BLaER1 (cell line): ENCODE measurements at regions not wholly inside any gene's neighbourhood (a gene's known extent, or its start where the extent isn't known, plus 50 kb on each side); places are given as distances from the start of the nearest gene placed in this dataset.

ENCODE experiments used
- H3K27ac ChIP-seq: shearing (Covaris generic); formaldehyde crosslinking; 2 replicates; pipeline ENCODE4 v1.8.1; 2022
- H3K27me3 ChIP-seq: shearing (Covaris generic); formaldehyde crosslinking; 2 replicates; pipeline ENCODE4 v1.8.1; 2022
- H3K36me3 ChIP-seq: shearing (Covaris generic); formaldehyde crosslinking; 2 replicates; pipeline ENCODE4 v1.8.1; 2022
- H3K4me1 ChIP-seq: shearing (Covaris generic); formaldehyde crosslinking; 2 replicates; pipeline ENCODE4 v1.8.1; 2022
- H3K4me2 ChIP-seq: shearing (Covaris generic); formaldehyde crosslinking; 2 replicates; pipeline ENCODE4 v1.8.1; 2022
- H3K4me3 ChIP-seq: shearing (Covaris generic); formaldehyde crosslinking; 2 replicates; pipeline ENCODE4 v1.8.1; 2022
- H3K9ac ChIP-seq: shearing (Covaris generic); formaldehyde crosslinking; 2 replicates; pipeline ENCODE4 v1.8.1; 2022
- H3K9me3 ChIP-seq: shearing (Covaris generic); formaldehyde crosslinking; 2 replicates; pipeline ENCODE4 v1.8.1; 2022
- H4K20me1 ChIP-seq: shearing (Covaris generic); formaldehyde crosslinking; 2 replicates; pipeline ENCODE4 v1.8.1; 2022
- Cebpa-rat ChIP-seq: shearing (Covaris generic); IDR thresholded peaks from 2 replicates; pipeline ENCODE4 v1.8.1; 2022

DNA sequence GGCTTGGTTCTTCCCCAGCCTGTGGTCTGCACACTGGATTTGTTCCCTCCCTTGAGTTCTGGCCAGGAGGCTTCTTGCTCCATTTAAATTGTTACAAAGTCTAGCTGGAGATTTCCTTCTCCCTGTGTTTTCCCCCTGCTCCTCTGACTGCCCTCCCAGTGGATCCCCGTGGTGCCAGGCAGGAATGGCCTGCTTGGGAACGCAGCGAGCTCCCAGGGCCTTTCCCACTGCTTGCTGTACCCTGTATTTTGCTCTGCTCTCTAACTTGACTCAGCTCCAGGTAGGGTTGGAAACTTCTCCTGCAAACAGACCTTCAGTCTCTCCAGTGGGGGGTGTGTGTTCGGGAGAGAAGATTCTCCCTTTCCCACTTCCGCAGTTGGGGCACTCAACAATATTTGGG lies 349.2 kb upstream of the FBXO33 start:
- no peak for TF ChIP-seq Cebpa-rat
- Histone ChIP-seq H3K36me3 (no peaks in the 10 kb centered on the region), H3K27me3 (no peaks in the 10 kb centered on the region), H3K9me3 (no peaks in the 10 kb centered on the region), H3K4me2 (no peak overlapping the region), H3K9ac (no peak overlapping the region), H3K4me1 (no peaks in the 10 kb centered on the region), H3K4me3 (no peak overlapping the region), H3K27ac (no peak overlapping the region), H4K20me1 (no peaks in the 10 kb centered on the region)

DNA sequence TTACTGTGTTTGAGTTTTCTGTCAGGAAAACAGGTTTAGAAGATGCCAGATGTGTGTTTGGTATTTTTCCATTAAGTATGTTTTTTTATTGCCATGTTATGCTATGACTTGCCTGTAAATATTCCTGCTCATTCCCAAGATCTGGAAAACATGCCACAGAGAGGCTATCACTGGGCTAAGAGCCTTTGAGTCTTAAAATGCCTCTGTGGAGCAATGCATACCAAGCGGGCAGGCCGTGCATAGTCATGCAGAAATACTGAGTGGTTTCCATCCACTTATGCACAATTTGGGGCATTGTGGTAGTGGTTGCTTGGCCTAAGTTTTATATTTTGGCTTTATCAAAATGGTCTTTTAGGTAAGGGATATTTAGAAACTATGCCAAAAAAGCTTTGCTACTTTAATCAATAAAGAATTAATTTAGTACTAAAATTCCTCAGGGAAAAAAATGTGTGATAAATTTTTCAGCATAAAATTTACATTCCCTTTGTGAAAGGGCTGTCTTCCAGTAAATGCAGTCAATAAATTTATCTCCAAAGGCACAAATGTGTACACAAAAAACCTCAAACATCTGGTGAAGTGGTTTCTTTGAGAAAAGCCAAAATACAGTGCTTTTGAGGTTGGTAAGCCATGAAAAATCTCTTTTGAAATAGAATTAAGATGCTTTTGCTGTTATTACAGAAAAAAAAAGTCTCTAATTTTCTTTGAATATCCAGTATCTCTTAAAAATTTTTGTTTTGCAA lies 341.3 kb upstream of the FBXO33 start:
- Histone ChIP-seq H3K4me2 (no peak overlapping the region), H3K4me1 (peaks cover 12% of the 10 kb centered on the region), H3K27ac (no peak overlapping the region), H3K9me3 (no peaks in the 10 kb centered on the region), H3K36me3 (no peaks in the 10 kb centered on the region), H4K20me1 (no peaks in the 10 kb centered on the region), H3K9ac (no peak overlapping the region), H3K27me3 (no peaks in the 10 kb centered on the region), H3K4me3 (no peak overlapping the region)
- no peak for TF ChIP-seq Cebpa-rat

DNA sequence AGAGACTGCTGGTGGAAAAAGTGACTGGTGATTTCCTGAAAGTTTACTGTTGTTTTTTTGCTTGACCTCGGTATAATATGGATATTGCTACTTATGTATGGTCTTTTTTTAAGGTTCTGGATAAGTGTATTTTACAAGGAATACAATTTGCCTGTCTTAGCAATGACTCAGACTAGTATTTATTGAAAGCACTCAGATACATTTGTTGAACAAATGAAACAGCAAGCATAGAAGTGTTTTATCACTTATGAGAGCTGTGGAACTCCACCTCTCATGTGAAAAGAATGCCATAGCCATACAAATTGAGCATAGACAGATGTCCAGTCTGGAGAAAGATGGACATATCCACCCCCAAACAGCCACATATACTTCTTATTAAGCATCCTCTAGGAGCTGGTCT lies 340.4 kb upstream of the FBXO33 start:
- no peak overlapping the region for H3K4me2 ChIP-seq
- TF ChIP-seq Cebpa-rat = no peak
- no peak overlapping the region for H3K9ac ChIP-seq
- H3K4me3 ChIP-seq = no peak overlapping the region
- no peaks in the 10 kb centered on the region for H3K36me3 ChIP-seq
- H3K9me3 ChIP-seq = no peaks in the 10 kb centered on the region
- H3K27me3 ChIP-seq = no peaks in the 10 kb centered on the region
- H3K27ac ChIP-seq = no peak overlapping the region
- H4K20me1 ChIP-seq = no peaks in the 10 kb centered on the region
- peaks cover 20% of the 10 kb centered on the region for H3K4me1 ChIP-seq

DNA sequence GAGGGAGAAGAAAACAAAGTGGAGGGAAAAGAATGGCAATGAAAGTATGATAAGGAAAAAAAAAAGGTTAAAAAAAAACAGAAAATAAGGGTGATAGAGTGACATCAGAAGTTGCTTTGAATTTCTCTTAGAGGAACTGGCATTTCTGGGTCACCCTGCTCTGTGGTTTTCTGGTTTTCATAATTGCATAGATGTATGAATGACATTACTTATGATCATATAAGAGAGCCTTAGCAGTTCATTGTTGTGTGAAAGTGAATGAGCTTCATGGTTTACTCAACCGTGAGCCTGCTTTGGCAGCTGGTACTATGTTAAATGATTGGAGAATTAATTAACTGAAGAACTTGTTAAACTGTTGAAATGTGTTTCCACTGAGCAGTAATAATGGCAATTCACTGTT lies 336.4 kb upstream of the FBXO33 start:
- no peak overlapping the region for H3K9ac ChIP-seq
- H4K20me1 ChIP-seq = no peaks in the 10 kb centered on the region
- H3K36me3 ChIP-seq = no peaks in the 10 kb centered on the region
- no peaks in the 10 kb centered on the region for H3K27me3 ChIP-seq
- no peak overlapping the region for H3K27ac ChIP-seq
- H3K4me3 ChIP-seq = no peak overlapping the region
- peaks cover 25% of the 10 kb centered on the region for H3K9me3 ChIP-seq
- no peak for TF ChIP-seq Cebpa-rat
- peak overlapping the region; percentile 64 for H3K4me2 ChIP-seq
- H3K4me1 ChIP-seq = peaks cover 20% of the 10 kb centered on the region

- Histone ChIP-seq H3K36me3 (no peaks in the 10 kb centered on the region), H3K4me2 (no peak overlapping the region), H3K4me3 (no peak overlapping the region), H3K4me1 (peaks cover 30% of the 10 kb centered on the region), H4K20me1 (no peaks in the 10 kb centered on the region), H3K9ac (no peak overlapping the region), H3K27me3 (no peaks in the 10 kb centered on the region), H3K27ac (no peak overlapping the region), H3K9me3 (peaks cover 25% of the 10 kb centered on the region)
- no peak for TF ChIP-seq Cebpa-rat
Measured at GRCh38 chr14:39766397-39767000, 334.3 kb upstream of the FBXO33 start.

GRCh38 chr14:39765676-39766075 lies 333.4 kb upstream of the FBXO33 start:
- Histone ChIP-seq H3K27ac (no peak overlapping the region), H3K27me3 (no peaks in the 10 kb centered on the region), H3K4me2 (no peak overlapping the region), H4K20me1 (no peaks in the 10 kb centered on the region), H3K4me3 (no peak overlapping the region), H3K9me3 (peaks cover 25% of the 10 kb centered on the region), H3K36me3 (no peaks in the 10 kb centered on the region), H3K9ac (no peak overlapping the region), H3K4me1 (peaks cover 30% of the 10 kb centered on the region)
- TF ChIP-seq Cebpa-rat = no peak

DNA sequence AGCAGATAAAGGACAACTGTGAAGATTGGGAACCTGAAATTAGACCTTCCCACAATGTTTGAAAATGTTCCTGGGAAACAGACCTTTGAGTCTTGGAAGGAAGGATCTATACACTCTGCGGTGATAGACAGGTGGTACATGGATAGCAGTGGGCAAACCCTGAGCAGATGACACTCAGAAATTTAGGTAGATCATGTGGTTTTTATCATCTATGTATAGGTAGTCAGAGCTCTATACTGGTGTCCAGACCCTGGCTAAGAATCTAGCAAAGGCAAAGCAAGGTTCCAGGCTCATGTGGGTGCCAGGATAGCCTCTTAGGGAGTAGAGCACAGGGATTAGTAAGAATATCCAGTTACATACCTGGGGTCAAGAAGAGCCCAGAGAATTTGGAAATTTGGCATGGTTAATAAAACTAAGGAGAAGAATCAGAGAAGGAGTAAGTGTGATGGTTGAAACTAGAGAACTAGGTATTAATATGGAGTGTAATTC lies 331.2 kb upstream of the FBXO33 start:
- Histone ChIP-seq H3K9ac (no peak overlapping the region), H4K20me1 (no peaks in the 10 kb centered on the region), H3K27ac (no peak overlapping the region), H3K36me3 (no peaks in the 10 kb centered on the region), H3K4me2 (peak overlapping the region; percentile 73), H3K4me3 (no peak overlapping the region), H3K27me3 (no peaks in the 10 kb centered on the region), H3K4me1 (peaks cover 21% of the 10 kb centered on the region), H3K9me3 (peaks cover 25% of the 10 kb centered on the region)
- no peak for TF ChIP-seq Cebpa-rat

DNA sequence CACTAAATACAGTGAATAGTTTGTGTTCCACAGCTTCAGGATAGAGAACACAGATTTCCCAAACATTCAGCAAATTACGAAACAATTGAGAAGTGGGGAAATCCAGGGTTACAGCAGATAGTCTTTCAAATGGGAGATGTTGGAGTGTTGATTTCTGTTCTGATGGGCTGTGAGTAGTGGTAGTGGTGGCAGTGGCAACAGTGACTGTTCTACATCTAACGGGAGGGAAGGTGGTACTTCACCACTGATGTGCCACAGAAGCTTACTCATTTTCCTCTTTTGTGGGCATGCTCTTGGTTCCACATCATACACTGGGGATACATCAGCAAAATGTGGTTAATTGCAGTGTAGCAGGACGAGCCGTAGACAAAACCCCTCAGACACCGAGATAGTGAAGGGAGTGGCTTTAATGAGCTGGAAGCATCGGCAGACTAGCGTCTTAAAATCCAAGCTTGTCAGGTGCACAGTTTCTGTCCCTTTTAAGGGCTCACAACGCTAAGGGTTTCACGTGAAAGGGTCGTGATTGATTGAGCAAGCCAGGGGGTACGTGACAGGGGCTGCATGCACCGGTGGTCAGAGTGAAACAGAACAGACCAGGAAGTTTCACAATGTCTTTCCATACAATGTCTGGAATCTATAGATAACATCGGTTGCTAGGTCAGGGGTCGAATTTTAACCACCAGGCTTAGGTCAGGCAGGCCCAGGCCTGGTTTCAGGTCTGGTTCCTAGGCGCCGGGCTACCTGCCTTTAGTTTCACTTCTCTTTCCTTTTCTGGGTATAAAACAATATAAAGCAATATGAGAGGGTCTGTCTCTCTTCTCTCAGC lies 330.6 kb upstream of the FBXO33 start:
- no peaks in the 10 kb centered on the region for H3K27me3 ChIP-seq
- H3K9me3 ChIP-seq = peaks cover 25% of the 10 kb centered on the region
- H3K4me3 ChIP-seq = 0 out of 2 replicates have a peak overlapping the region, but pooled peaks have one; percentile 13
- peaks cover 14% of the 10 kb centered on the region for H3K4me1 ChIP-seq
- H3K4me2 ChIP-seq = peak overlapping the region; percentile 73
- H3K36me3 ChIP-seq = no peaks in the 10 kb centered on the region
- no peak overlapping the region for H3K27ac ChIP-seq
- no peaks in the 10 kb centered on the region for H4K20me1 ChIP-seq
- no peak for TF ChIP-seq Cebpa-rat
- H3K9ac ChIP-seq = no peak overlapping the region

- no peaks in the 10 kb centered on the region for H3K4me1 ChIP-seq
- no peaks in the 10 kb centered on the region for H4K20me1 ChIP-seq
- no peak overlapping the region for H3K27ac ChIP-seq
- no peaks in the 10 kb centered on the region for H3K27me3 ChIP-seq
- H3K36me3 ChIP-seq = no peaks in the 10 kb centered on the region
- no peaks in the 10 kb centered on the region for H3K9me3 ChIP-seq
- no peak for TF ChIP-seq Cebpa-rat
- no peak overlapping the region for H3K4me3 ChIP-seq
- no peak overlapping the region for H3K4me2 ChIP-seq
- H3K9ac ChIP-seq = no peak overlapping the region
Measured at GRCh38 chr14:39755269-39755878, 323.1 kb upstream of the FBXO33 start.
